ENCODE measurements at regions not wholly inside any gene's neighbourhood (a gene's known extent, or its start where the extent isn't known, plus 50 kb on each side); places are given as distances from the start of the nearest gene placed in this dataset.

- Histone ChIP-seq H2AFZ (ENCODE audit: low read depth, low read length) (no peak overlapping the region), H3K9ac (ENCODE audit: low read length) (no peak overlapping the region), H3K4me2 (ENCODE audit: low read length) (no peak overlapping the region), H3K9me3 (ENCODE audit: low read length) (no peaks in the 10 kb centered on the region), H4K20me1 (ENCODE audit: insufficient read depth) (no peaks in the 10 kb centered on the region), H3F3A (ENCODE audit: insufficient read depth, low read length, poor library complexity, severe bottlenecking) (no peaks in the 10 kb centered on the region), H3K36me3 (ENCODE audit: insufficient read depth, low read length) (no peaks in the 10 kb centered on the region), H3K4me3 (ENCODE audit: low read length) (no peak overlapping the region), H3K27ac (ENCODE audit: low read length) (no peak overlapping the region), H3K9me2 (ENCODE audit: insufficient read depth, low read length) (no peaks in the 10 kb centered on the region), H3K79me2 (replicated peaks; ENCODE audit: insufficient read depth, low read length) (no peaks in the 10 kb centered on the region), H3K27me3 (ENCODE audit: insufficient read depth, low read depth, low read length) (no peaks in the 10 kb centered on the region)
- TF ChIP-seq EP300 (conservative IDR thresholded peaks at IDR 0.05; ENCODE audit: poor library complexity, severe bottlenecking) = no peak
- TF ChIP-seq MXI1 (conservative IDR thresholded peaks at IDR 0.05; ENCODE audit: poor library complexity, severe bottlenecking) = no peak
- no peak for TF ChIP-seq EZH2 (IDR thresholded peaks at IDR 0.05; ENCODE audit: borderline replicate concordance, insufficient read depth, low read length, poor library complexity, severe bottlenecking)
- no peak for TF ChIP-seq RAD21 (conservative IDR thresholded peaks at IDR 0.05)
- TF ChIP-seq CTCF (IDR thresholded peaks at IDR 0.05; ENCODE audit: poor library complexity, severe bottlenecking) = no peak
- no peak for TF ChIP-seq TAF1 (IDR thresholded peaks at IDR 0.05; ENCODE audit: low read depth)
Measured at GRCh38 chr13:79267560-79267959, 138.5 kb downstream of the RBM26 start.

GRCh38 chr13:79258489-79258888 lies 147.6 kb downstream of the RBM26 start:
- no peaks in the 10 kb centered on the region for H3K9me2 ChIP-seq (ENCODE audit: insufficient read depth, low read length)
- no peaks in the 10 kb centered on the region for H3K9me3 ChIP-seq (ENCODE audit: low read length)
- H3K79me2 ChIP-seq (replicated peaks; ENCODE audit: insufficient read depth, low read length) = no peaks in the 10 kb centered on the region
- H3K4me3 ChIP-seq (ENCODE audit: low read length) = no peak overlapping the region
- no peaks in the 10 kb centered on the region for H3K36me3 ChIP-seq (ENCODE audit: insufficient read depth, low read length)
- no peak overlapping the region for H3K27ac ChIP-seq (ENCODE audit: low read length)
- no peaks in the 10 kb centered on the region for H3K27me3 ChIP-seq (ENCODE audit: insufficient read depth, low read depth, low read length)
- no peak overlapping the region for H3K9ac ChIP-seq (ENCODE audit: low read length)
- TF ChIP-seq RAD21 (conservative IDR thresholded peaks at IDR 0.05) (no peak), POLR2AphosphoS5 (IDR thresholded peaks at IDR 0.05) (no peak), MXI1 (conservative IDR thresholded peaks at IDR 0.05; ENCODE audit: poor library complexity, severe bottlenecking) (no peak), CTCF (IDR thresholded peaks at IDR 0.05; ENCODE audit: poor library complexity, severe bottlenecking) (no peak), EP300 (conservative IDR thresholded peaks at IDR 0.05; ENCODE audit: poor library complexity, severe bottlenecking) (no peak), EZH2 (IDR thresholded peaks at IDR 0.05; ENCODE audit: borderline replicate concordance, insufficient read depth, low read length, poor library complexity, severe bottlenecking) (no peak), SMC3 (conservative IDR thresholded peaks at IDR 0.05; ENCODE audit: poor library complexity) (no peak), TAF1 (IDR thresholded peaks at IDR 0.05; ENCODE audit: low read depth) (no peak), REST (IDR thresholded peaks at IDR 0.05; ENCODE audit: borderline replicate concordance) (no peak)
- H3F3A ChIP-seq (ENCODE audit: insufficient read depth, low read length, poor library complexity, severe bottlenecking) = no peaks in the 10 kb centered on the region
- no peak overlapping the region for H3K4me2 ChIP-seq (ENCODE audit: low read length)
- H4K20me1 ChIP-seq (ENCODE audit: insufficient read depth) = no peaks in the 10 kb centered on the region
- H2AFZ ChIP-seq (ENCODE audit: low read depth, low read length) = no peak overlapping the region
